Activated T-helper 1 cell treated with anti-CD3 and anti-CD28 coated beads, Interleukin-12 subunit alpha, Interleukin-12 subunit beta, Interleukin-2, Interleukin-4 antibody, amounts not matched to agents 30 ng/mL and 10 ng/mL and 1 ng/mL, durations not matched to agents 14 hours and 24 hours and 36 hours (primary cell): ENCODE measurements at regions not wholly inside any gene's neighbourhood (a gene's known extent, or its start where the extent isn't known, plus 50 kb on each side); places are given as distances from the start of the nearest gene placed in this dataset.

Source experiments
- DNase-seq: peaks from one replicate; pipeline ENCODE4 v3.0.0; 2021; ENCODE audit warnings: low spot score
- H3K27ac Mint-ChIP-seq: one replicate; pipeline ENCODE4 v1.8.0; 2021; ENCODE audit warnings: mild to moderate bottlenecking, mixed read lengths
- H3K27me3 Mint-ChIP-seq: one replicate; pipeline ENCODE4 v1.8.0; 2022; ENCODE audit warnings: mild to moderate bottlenecking, moderate library complexity, mixed read lengths; ENCODE audit not compliant: insufficient read depth
- H3K36me3 Mint-ChIP-seq: one replicate; pipeline ENCODE4 v1.8.0; 2021; ENCODE audit warnings: low read depth, mixed read lengths
- H3K4me1 Mint-ChIP-seq: one replicate; pipeline ENCODE4 v1.8.0; 2021; ENCODE audit warnings: low read depth, mixed read lengths
- H3K4me3 Mint-ChIP-seq: one replicate; pipeline ENCODE4 v1.8.0; 2021; ENCODE audit warnings: mild to moderate bottlenecking, moderate library complexity, mixed read lengths
- H3K9me3 Mint-ChIP-seq: one replicate; pipeline ENCODE4 v1.8.0; 2021; ENCODE audit warnings: mixed read lengths
- intact Hi-C: fragments of 100-400 bp; cut with micrococcal nuclease; formaldehyde crosslinking; loops from one replicate; pipeline ENCODE4 v1.15.1; 2024

DNA sequence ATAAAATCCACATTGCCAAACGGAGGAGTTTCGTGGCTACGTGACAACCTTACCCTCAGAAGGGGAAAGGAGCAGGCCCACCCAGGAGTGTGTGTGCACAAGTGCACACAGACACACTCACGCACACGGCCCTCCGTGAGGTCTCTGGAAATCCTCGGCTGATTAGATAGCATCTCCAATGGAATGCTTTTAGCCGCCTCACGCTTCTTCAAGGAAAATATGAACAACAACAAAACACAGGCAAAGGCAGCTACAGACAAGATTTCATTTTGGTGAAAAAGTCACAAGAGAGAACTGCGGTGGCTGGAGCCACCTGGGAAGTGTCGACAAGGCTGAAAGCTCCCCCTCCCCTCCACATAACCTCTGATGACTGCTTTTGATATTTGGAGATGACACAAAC, 391.8 kb upstream of the MKI67 start:
- H3K4me3 Mint-ChIP-seq = no peak overlapping the region
- DNase-seq = no peak
- intact Hi-C loops = no loop called here
- H3K27me3 Mint-ChIP-seq = no peaks in the 10 kb centered on the region
- H3K9me3 Mint-ChIP-seq = no peaks in the 10 kb centered on the region
- no peaks in the 10 kb centered on the region for H3K36me3 Mint-ChIP-seq
- H3K27ac Mint-ChIP-seq = no peak overlapping the region
- no peaks in the 10 kb centered on the region for H3K4me1 Mint-ChIP-seq

DNA sequence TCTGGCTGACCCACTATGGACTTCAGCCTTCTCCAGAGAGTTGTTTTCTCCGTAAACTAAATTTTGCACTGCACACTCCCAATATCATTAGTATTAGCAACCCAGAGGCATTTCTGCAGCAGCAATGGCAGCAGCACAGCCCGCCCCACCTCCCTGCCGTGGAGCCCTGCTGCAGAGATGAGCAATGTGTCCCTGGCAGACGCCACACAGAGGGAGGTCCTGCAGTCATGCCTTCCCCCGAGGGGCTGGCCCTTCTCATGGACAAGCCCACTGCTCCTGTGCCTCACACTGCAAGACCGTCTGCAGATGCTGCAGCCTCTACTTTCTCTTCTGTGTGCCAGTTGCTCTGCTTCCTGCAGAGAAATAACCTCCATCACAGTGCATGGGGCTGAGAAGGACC, 393.4 kb upstream of the MKI67 start:
- Mint-ChIP-seq H3K27ac (no peak overlapping the region), H3K27me3 (peaks cover 2% of the 10 kb centered on the region), H3K4me1 (no peaks in the 10 kb centered on the region), H3K4me3 (no peak overlapping the region), H3K9me3 (no peaks in the 10 kb centered on the region), H3K36me3 (no peaks in the 10 kb centered on the region)
- DNase-seq = no peak
- intact Hi-C loops = no loop called here

GRCh38 chr10:128520211-128520815, 394.1 kb upstream of the MKI67 start:
- no peaks in the 10 kb centered on the region for H3K9me3 Mint-ChIP-seq
- no peak overlapping the region for H3K27ac Mint-ChIP-seq
- H3K4me3 Mint-ChIP-seq = no peak overlapping the region
- no peaks in the 10 kb centered on the region for H3K4me1 Mint-ChIP-seq
- DNase-seq = no peak
- peaks cover 2% of the 10 kb centered on the region for H3K27me3 Mint-ChIP-seq
- intact Hi-C loops = no loop called here
- H3K36me3 Mint-ChIP-seq = no peaks in the 10 kb centered on the region

- intact Hi-C loops = no loop called here
- Mint-ChIP-seq H3K4me3 (no peak overlapping the region), H3K27me3 (peaks cover 2% of the 10 kb centered on the region), H3K4me1 (no peaks in the 10 kb centered on the region), H3K27ac (no peak overlapping the region), H3K36me3 (no peaks in the 10 kb centered on the region), H3K9me3 (no peaks in the 10 kb centered on the region)
- no peak for DNase-seq
Observed at GRCh38 chr10:128522551-128523308, 396.5 kb upstream of the MKI67 start.

GRCh38 chr10:128525444-128525843, 399.2 kb upstream of the MKI67 start:
- H3K27ac Mint-ChIP-seq = no peak overlapping the region
- no peak for DNase-seq
- no peaks in the 10 kb centered on the region for H3K36me3 Mint-ChIP-seq
- H3K27me3 Mint-ChIP-seq = peaks cover 2% of the 10 kb centered on the region
- intact Hi-C loops = no loop called here
- no peaks in the 10 kb centered on the region for H3K4me1 Mint-ChIP-seq
- no peak overlapping the region for H3K4me3 Mint-ChIP-seq
- no peaks in the 10 kb centered on the region for H3K9me3 Mint-ChIP-seq

GRCh38 chr10:128525936-128526335, 399.7 kb upstream of the MKI67 start:
- no peak overlapping the region for H3K27ac Mint-ChIP-seq
- intact Hi-C loops = no loop called here
- peaks cover 2% of the 10 kb centered on the region for H3K27me3 Mint-ChIP-seq
- H3K4me1 Mint-ChIP-seq = no peaks in the 10 kb centered on the region
- no peaks in the 10 kb centered on the region for H3K36me3 Mint-ChIP-seq
- no peak overlapping the region for H3K4me3 Mint-ChIP-seq
- DNase-seq = no peak
- no peaks in the 10 kb centered on the region for H3K9me3 Mint-ChIP-seq

DNA sequence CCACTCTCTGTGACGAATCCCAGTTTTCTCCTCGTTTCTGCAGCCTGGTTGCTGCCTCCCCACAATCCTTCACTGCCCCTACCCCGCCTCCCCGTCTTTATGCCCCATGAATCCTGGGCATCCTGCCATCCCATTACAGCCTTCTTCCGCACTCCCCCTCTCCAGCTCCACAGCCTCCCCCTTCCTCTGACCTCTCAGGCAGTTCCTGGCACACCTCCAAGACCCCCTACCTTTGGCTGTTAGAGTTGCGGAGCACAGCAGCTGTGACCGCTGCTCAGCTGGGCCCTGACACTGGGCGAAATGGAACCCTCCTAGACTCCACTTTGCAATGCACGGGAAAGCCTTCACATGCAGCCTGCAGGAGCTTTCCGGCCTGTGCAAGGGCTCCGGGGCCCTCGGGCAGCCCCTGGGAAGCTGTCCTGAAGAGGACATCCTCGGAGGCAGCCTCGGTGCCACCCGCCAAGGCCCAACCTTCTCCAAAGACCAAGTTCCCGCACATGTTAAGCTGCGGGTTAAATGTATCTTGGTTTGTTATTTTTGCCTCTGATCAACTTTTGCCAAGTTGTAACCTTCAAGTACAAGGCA, 400.7 kb upstream of the MKI67 start:
- intact Hi-C loops = no loop called here
- Mint-ChIP-seq H3K27ac (no peak overlapping the region), H3K27me3 (peaks cover 2% of the 10 kb centered on the region), H3K9me3 (no peaks in the 10 kb centered on the region), H3K4me1 (no peaks in the 10 kb centered on the region), H3K36me3 (no peaks in the 10 kb centered on the region), H3K4me3 (no peak overlapping the region)
- no peak for DNase-seq

- H3K4me1 Mint-ChIP-seq = no peaks in the 10 kb centered on the region
- intact Hi-C loops = no loop called here
- no peak for DNase-seq
- H3K36me3 Mint-ChIP-seq = no peaks in the 10 kb centered on the region
- H3K27ac Mint-ChIP-seq = no peak overlapping the region
- no peaks in the 10 kb centered on the region for H3K9me3 Mint-ChIP-seq
- H3K27me3 Mint-ChIP-seq = peaks cover 2% of the 10 kb centered on the region
- H3K4me3 Mint-ChIP-seq = no peak overlapping the region
Observed at GRCh38 chr10:128527711-128528110, 401.5 kb upstream of the MKI67 start.

GRCh38 chr10:128528167-128528566, 401.9 kb upstream of the MKI67 start:
- H3K27ac Mint-ChIP-seq = no peak overlapping the region
- no peaks in the 10 kb centered on the region for H3K36me3 Mint-ChIP-seq
- no peak for DNase-seq
- H3K4me1 Mint-ChIP-seq = no peaks in the 10 kb centered on the region
- H3K4me3 Mint-ChIP-seq = no peak overlapping the region
- H3K27me3 Mint-ChIP-seq = peaks cover 2% of the 10 kb centered on the region
- H3K9me3 Mint-ChIP-seq = no peaks in the 10 kb centered on the region
- intact Hi-C loops = no loop called here

DNA sequence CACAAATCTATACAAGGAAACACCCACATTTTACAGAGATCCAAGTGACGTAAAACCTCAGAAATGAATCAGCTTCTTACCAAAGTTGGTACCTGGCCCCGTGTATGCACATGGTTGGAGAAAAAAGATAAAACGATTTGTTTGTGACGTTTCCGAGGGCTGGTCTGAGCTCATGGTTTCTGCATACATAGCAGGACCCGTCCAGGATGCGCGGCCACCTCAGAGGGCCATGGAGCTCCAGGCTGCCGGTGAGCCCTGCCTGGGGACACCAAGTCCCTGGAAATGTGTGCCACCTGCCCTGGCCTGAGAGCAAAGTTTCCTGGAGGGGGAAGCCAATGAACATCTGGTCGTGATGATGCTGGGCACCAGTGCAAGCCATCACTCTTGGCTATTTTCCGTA, 402.6 kb upstream of the MKI67 start:
- intact Hi-C loops = no loop called here
- Mint-ChIP-seq H3K4me3 (no peak overlapping the region), H3K9me3 (no peaks in the 10 kb centered on the region), H3K27me3 (peaks cover 2% of the 10 kb centered on the region), H3K4me1 (no peaks in the 10 kb centered on the region), H3K27ac (no peak overlapping the region), H3K36me3 (no peaks in the 10 kb centered on the region)
- no peak for DNase-seq

DNA sequence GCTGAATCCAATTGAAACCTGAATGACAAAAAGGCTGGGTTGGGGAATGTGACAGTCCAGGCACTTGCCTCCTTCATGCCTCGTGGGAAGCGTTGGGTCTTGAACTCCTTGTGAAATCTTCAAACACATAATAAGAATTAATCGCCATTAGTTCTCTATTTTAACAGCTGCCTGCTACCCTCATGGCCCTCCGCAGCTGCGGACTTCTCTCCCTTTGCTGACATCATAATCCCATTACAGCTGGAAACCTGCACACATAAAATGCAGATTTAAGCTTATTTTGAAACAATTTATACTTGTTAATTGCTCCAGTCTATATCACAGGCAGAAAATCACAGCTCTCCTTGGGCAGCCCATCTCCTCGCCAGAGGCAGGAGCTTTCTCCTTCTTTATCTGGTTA, 403.0 kb upstream of the MKI67 start:
- no peaks in the 10 kb centered on the region for H3K36me3 Mint-ChIP-seq
- intact Hi-C loops = no loop called here
- H3K27ac Mint-ChIP-seq = no peak overlapping the region
- DNase-seq = no peak
- peaks cover 2% of the 10 kb centered on the region for H3K27me3 Mint-ChIP-seq
- no peaks in the 10 kb centered on the region for H3K4me1 Mint-ChIP-seq
- H3K9me3 Mint-ChIP-seq = no peaks in the 10 kb centered on the region
- H3K4me3 Mint-ChIP-seq = no peak overlapping the region

DNA sequence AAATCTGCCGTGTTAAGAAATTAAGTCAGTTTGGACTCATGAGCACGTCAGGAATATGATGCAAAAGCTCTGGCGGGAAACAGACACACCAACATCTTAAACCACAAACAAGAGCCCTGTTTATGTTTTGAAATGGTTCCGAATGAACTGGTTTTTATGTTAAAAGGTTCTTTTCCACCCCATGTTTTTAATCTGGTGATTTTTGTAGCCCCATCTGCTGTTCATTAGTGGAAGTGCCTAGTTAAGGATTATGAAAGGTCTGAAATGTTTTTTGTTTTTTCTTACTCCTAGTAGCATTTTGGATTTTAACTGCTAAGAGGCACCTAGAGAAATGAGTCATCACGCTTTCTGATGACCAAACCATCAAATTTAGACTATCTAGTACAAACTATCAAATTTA, 404.1 kb upstream of the MKI67 start:
- intact Hi-C loops = loop anchor here (5.0 kb wide), 1 partner anchor 268 kb away; no protein-coding TSS in a partner anchor
- H3K36me3 Mint-ChIP-seq = no peaks in the 10 kb centered on the region
- H3K9me3 Mint-ChIP-seq = no peaks in the 10 kb centered on the region

GRCh38 chr10:128530946-128531345, 404.7 kb upstream of the MKI67 start:
- intact Hi-C loops = loop anchor here (5.0 kb wide), 1 partner anchor 269 kb away; no protein-coding TSS in a partner anchor
- Mint-ChIP-seq H3K4me3 (no peak overlapping the region), H3K36me3 (no peaks in the 10 kb centered on the region), H3K27me3 (peaks cover 2% of the 10 kb centered on the region), H3K4me1 (no peaks in the 10 kb centered on the region), H3K9me3 (no peaks in the 10 kb centered on the region), H3K27ac (no peak overlapping the region)
- DNase-seq = no peak

More for the DNA sequence above, 404.1 kb upstream of the MKI67 start:
- H3K4me1 Mint-ChIP-seq = no peaks in the 10 kb centered on the region
- H3K27me3 Mint-ChIP-seq = peaks cover 1% of the 10 kb centered on the region
- no peak overlapping the region for H3K27ac Mint-ChIP-seq
- no peak overlapping the region for H3K4me3 Mint-ChIP-seq
- no peak for DNase-seq
